HuH-7 (cell line): ENCODE measurements at regions not wholly inside any gene's neighbourhood (a gene's known extent, or its start where the extent isn't known, plus 50 kb on each side); places are given as distances from the start of the nearest gene placed in this dataset.

Source experiments
- DNase-seq: peaks from one replicate; pipeline ENCODE4 v3.0.0; 2011; ENCODE audit warnings: low spot score

GRCh38 chr6:87807475-87807874 is 105.4 kb upstream of the AKIRIN2 start:
- no peak for DNase-seq

DNA sequence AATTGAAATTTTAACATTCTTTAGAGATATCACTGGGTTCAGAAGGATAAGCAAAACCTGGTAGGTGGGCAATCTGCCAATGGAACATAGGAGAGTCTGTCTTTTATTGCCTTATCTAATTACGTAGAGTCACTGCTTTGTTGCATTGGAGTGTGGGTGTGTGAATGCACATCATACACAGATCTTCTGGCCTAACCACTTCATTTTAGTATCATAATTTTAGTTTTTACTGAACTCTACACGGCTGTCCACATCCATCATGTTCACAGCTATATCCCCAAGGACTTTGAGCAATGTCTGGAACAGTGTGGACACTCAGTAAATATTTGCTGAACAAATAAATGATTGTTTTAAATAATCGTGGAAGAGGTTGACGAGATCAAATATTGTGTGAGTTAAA is 104.6 kb upstream of the AKIRIN2 start:
- no peak for DNase-seq

DNA sequence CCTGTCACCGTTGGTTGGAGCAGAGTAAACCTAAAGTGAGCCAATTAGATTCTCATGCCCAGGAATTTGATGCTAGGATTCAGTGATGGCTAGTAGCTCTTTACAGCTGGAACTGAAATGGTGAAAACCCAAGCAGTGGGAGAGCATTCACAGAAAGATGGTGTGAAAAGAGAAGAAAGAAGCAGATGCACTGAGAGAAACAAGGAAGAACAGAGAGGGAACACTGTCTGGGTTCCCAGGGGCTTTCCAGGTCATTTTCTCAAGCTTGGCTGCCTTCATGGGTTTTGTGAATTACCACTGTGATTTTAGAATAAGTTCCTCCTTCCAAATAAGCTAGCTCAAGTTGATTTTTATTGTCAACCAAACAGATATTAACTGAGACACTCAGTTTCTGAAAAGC is 104.1 kb upstream of the AKIRIN2 start:
- no peak for DNase-seq

- no peak for DNase-seq
Measured at GRCh38 chr6:87803791-87804190, 101.8 kb upstream of the AKIRIN2 start.

DNA sequence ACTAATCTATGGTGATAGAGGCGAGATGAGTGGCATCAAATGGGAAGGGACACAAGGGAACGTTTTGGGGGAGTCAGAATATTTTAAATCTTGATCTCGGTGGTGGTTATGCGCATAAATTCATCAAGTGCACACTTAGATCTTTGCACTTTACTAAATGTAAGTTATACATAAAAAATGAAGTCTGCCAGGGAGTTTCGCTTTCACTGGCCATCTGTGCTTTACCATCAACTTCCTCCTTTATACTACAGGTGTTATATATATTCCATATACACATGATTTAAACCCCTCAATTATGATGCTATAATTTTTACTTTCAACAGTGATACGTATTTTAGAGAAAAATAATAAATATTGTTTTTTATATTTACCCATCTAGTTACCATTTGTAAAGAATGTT is 97.6 kb upstream of the AKIRIN2 start:
- DNase-seq, result no peak

DNA sequence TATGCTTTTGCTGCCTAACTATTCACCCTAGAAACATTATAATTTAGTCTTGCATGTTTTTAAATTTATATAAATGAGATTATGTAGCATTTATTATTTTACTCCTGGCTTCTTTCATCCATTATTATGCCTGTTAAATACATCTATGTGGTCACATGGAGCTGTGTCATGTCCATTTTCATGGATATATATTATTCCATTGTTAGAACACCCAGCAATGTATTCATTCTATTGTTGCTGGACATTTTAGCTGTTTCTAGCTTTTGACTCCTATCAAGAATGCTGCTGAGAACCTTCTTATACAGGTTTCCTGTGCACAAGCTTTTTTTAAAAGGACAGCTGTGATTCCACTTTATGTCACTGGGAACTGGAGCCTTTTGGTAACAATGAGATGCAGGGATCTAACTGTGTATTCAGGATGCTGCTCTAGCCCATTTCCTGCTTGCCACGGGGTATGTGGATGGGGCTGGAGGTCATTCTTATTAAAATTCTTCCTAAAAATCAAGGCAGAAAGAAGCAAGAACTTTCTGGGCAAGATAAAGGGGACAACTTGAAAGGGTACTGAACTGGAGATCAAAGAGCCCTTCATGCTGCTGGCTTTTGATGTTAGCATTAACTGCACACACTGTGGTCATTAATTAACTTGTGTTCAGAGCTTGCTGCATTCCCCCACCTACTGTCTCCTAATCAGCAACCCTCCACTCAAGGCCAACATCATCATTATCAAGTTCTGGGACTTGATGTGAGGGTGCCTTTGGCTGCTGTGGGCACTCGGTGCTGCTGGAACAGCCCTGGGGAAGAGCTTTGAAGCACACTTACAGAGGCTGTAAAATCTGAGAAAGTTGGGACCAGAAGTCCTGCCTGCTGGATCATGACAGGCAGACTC is 96.6 kb upstream of the AKIRIN2 start:
- no peak for DNase-seq

- no peak for DNase-seq
Measured at GRCh38 chr6:87794922-87795885, 93.2 kb upstream of the AKIRIN2 start.

- no peak for DNase-seq
Measured at GRCh38 chr6:87793315-87793714, 91.3 kb upstream of the AKIRIN2 start.

DNA sequence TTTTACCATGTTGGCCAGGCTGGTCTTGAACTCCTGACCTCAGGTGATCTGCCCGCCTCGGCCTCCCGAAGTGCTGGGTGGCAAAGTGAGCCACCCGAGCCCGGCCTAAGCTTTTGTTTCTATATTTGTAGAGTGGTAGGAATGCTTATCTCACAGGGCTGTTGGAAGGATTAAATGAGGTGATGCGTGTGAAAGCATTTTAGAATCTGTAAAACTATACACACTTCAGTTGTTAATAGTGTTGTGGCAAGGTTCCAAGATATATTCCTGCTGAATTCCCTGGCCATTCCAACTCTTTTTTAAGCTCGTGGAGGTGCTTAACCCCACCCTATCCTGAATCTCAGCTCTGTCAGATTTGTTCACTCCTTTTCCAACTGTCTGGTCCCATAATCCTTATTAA is 89.9 kb upstream of the AKIRIN2 start:
- DNase-seq, result no peak

- no peak for DNase-seq
Measured at GRCh38 chr6:87791485-87791884, 89.5 kb upstream of the AKIRIN2 start.

DNA sequence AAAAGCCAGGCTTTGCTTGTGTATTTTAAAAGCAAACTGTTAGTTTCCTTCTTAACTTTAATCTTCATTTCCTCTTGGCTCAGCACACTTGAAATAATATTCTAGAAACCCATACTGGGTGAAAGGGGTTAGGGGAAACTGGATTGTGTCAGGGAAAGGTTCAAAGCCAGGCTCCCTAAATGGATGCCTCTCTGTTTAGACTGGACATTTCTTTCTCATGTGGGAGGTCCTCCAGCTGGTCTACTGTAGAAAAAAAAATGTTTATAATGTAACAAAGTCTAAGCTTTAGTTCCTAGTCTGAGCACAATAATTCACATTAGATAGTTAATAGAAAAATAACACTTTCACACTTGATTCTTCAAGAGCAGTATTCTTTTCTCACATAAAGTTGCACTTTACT is 89.0 kb upstream of the AKIRIN2 start:
- DNase-seq, result no peak

DNA sequence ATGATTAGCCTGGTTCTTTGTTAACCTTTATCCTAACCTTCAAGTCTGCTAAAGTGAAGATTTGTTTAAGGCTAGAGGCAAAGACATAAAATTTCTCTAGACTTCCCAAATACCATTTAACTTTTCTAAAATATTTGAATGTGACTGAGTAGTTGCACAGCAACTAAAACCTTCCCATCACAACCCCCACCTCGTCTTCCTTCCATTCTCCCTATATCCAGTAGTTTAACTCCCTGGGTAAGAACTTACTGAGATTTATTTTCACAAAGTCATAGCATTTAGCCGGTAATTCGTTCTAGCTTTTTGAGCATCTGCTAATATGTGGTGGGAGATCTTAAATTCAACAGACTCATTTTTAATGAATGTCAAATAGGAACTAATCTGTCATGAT is 87.9 kb upstream of the AKIRIN2 start:
- no peak for DNase-seq

DNA sequence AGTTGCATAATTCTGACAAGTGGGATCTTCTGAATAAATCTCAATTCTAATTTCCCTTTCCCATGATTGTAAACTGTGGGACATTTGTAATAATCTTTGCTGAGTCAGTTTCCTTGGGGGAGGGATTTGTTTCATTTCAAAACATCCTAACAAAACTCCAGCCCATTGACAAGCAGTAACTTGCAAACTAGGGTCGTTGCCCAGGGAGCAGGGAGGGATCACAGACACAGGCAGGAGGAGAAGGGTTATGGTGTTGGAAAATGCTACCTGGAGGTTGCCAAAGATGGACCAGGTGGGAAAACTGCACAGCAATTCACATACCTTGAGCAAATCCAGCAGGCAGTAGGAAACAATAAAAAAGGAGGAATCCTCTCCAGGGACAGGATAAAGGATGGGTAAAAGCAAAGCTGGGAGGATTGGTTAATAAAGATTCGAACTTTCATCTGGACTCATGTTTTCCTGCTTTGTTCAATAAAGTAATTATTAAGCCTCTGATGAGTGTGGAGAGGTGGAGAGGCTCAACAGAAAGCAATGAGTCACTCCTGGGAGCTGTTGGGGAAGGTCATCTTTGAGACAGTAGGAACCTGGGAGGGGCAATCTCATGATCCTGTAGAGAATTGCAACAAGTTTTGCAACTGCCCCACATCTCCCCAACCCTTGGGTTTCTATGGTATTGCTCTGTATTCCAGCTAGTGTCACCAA is 87.3 kb upstream of the AKIRIN2 start:
- DNase-seq, result no peak

GRCh38 chr6:87788141-87788540 is 86.1 kb upstream of the AKIRIN2 start:
- DNase-seq, result no peak

GRCh38 chr6:87785229-87785862 is 83.3 kb upstream of the AKIRIN2 start:
- DNase-seq, result no peak

- no peak for DNase-seq
Measured at GRCh38 chr6:87784690-87785089, 82.7 kb upstream of the AKIRIN2 start.

GRCh38 chr6:87784051-87784450 is 82.0 kb upstream of the AKIRIN2 start:
- DNase-seq, result no peak

DNA sequence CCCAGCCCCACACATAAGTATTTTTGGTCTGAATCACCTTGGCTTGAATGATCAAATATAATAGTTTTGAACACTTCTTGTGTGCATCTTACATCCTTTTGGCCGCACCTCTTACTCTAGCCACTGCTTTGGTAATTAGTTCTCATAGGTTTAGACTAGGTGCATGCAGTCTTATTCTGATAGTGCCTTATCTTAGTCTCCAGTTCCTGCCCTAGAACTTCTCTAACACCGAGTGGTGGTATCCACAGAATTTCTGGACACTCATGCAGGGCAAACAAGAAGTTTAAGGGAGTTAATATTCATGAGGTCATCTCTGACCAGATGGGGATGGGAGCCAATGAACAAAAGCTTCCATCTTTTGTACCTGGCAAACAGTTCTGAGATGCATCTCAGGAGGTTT is 77.5 kb upstream of the AKIRIN2 start:
- DNase-seq, result no peak

DNA sequence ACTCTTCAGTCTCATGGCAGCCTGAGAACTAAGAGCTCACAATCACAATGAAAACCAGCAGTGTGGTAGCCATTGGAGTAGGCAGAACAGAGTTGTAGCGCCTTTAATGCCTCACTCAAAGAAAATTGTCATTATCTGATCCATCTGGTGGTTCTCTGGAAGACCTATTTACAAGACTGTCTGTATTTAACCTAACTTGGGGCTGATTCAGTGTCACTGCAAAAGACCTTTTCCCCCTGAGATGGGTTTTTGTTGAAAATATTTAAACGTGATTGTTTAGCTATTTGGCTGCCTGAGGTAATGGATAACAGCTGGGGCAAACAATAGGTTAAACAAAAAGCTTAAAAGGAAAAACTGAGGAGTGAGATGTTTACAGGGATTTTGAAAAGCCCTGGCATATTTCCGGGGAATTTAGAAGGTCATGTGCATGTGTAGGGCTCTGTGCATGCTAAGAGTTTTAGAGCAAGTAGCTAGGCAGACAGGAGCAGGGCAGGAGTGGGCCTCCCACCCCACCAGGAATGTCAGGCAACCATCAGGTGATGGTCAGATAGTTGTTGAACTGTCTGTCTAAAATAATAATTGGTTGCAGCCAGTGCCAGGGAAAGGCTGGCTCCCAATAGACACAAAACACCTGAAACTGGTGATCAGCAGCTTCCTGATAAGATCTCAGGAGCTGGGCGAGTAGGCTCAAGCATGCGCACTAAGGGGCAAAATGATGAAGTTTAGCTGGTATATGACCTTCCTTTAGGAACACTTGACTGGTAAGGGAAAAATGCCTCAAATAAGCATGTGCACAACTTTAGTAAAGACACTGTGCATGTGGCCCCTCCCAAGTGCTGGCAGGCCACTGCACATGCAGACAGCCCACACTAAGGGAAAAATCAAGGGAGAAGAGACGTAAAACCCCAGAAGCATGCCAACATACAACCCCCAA is 70.8 kb upstream of the AKIRIN2 start:
- no peak for DNase-seq

DNA sequence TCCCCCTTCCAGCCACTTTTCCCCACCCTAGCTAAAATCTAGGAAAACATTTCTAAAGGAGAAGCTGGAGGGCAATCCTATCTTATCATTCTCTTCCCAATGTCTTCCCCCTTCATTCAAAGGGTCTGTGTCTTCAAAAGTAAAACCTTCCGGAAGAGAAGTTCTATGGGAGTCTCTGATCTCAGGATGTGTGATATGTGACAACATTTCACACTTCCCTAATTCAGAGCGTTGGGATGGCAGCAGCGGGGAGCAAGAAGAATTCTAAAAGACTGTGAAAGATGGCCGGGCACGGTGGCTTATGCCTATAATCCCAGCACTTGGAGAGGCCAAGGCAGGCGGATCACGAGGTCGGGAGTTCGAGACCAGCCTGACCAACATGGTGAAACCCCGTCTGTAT is 65.4 kb upstream of the AKIRIN2 start:
- DNase-seq, result no peak

DNA sequence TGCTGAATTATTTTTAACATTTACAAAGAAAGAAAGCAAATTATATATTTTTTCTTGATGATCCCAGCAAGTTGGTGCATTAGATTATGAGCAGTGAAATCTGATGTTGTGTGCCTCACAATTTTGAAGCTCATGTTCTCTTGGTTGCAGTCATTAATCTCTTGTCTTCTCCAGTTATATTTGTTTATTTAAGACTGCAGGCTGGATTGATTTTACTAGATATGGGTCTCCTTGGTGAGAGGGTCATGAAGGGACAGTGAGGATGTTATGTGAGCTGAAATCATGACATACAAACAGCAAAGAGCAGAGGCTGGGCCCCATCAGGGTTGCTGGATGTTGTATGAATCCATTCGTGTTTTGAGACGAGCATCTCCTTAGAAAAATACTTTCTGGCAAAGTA is 64.2 kb upstream of the AKIRIN2 start:
- no peak for DNase-seq
